H9 (cell line): ENCODE measurements at regions not wholly inside any gene's neighbourhood (a gene's known extent, or its start where the extent isn't known, plus 50 kb on each side); places are given as distances from the start of the nearest gene placed in this dataset.

Source experiments
- DNase-seq: peaks from one replicate; pipeline ENCODE4 v3.0.0-alpha.2; 2017
- H2AFZ ChIP-seq: one replicate; pipeline ENCODE4 v1.6.1; 2013; ENCODE audit warnings: mild to moderate bottlenecking, low read length, control low read depth, moderate library complexity
- H2AK5ac ChIP-seq: 2 replicates; pipeline ENCODE4 v1.6.1; 2013; ENCODE audit warnings: low read length, control low read depth, mixed read lengths; ENCODE audit not compliant: insufficient read length
- H2BK120ac ChIP-seq: one replicate; pipeline ENCODE4 v1.6.1; 2013; ENCODE audit warnings: low read depth, mild to moderate bottlenecking, low read length, control low read depth, inconsistent platforms; ENCODE audit not compliant: poor library complexity, severe bottlenecking
- H2BK12ac ChIP-seq: 2 replicates; pipeline ENCODE4 v1.6.1; 2013; ENCODE audit warnings: low read length, control low read depth, mixed read lengths, low read depth; ENCODE audit not compliant: insufficient read length
- H2BK15ac ChIP-seq: 2 replicates; pipeline ENCODE4 v1.6.1; 2013; ENCODE audit warnings: low read depth, low read length, control low read depth
- H2BK20ac ChIP-seq: one replicate; pipeline ENCODE4 v1.6.1; 2013; ENCODE audit warnings: low read depth, mild to moderate bottlenecking, low read length, control low read depth, inconsistent platforms; ENCODE audit not compliant: poor library complexity, severe bottlenecking
- H2BK5ac ChIP-seq: 2 replicates; pipeline ENCODE4 v1.6.1; 2013; ENCODE audit warnings: low read length, control low read depth, mixed read lengths; ENCODE audit not compliant: insufficient read length
- H3K14ac ChIP-seq: 2 replicates; pipeline ENCODE4 v1.6.1; 2013; ENCODE audit warnings: low read length, control low read depth; ENCODE audit not compliant: insufficient read depth
- H3K18ac ChIP-seq: 2 replicates; pipeline ENCODE4 v1.6.1; 2013; ENCODE audit warnings: low read depth, mild to moderate bottlenecking, mixed read lengths, low read length, control low read depth; ENCODE audit not compliant: insufficient read length
- H3K23ac ChIP-seq: 2 replicates; pipeline ENCODE4 v1.6.1; 2013; ENCODE audit warnings: low read length, control low read depth, mixed read lengths, low read depth; ENCODE audit not compliant: insufficient read length
- H3K23me2 ChIP-seq: 2 replicates; pipeline ENCODE4 v1.6.1; 2013; ENCODE audit warnings: low read depth, mild to moderate bottlenecking, mixed read lengths, low read length, control low read depth; ENCODE audit not compliant: insufficient read length, poor library complexity, severe bottlenecking
- H3K27ac ChIP-seq: 2 replicates; pipeline ENCODE4 v1.5.1; 2013; ENCODE audit warnings: low read length, control low read depth, mixed read lengths, low read depth; ENCODE audit not compliant: insufficient read length
- H3K27me3 ChIP-seq: 2 replicates; pipeline ENCODE4 v1.6.1; 2013; ENCODE audit warnings: low read length, control low read depth, inconsistent platforms; ENCODE audit not compliant: insufficient read depth
- H3K4ac ChIP-seq: 2 replicates; pipeline ENCODE4 v1.6.1; 2013; ENCODE audit warnings: low read depth, mild to moderate bottlenecking, control low read depth, inconsistent platforms, low read length, moderate library complexity
- H3K4me1 ChIP-seq: 2 replicates; pipeline ENCODE4 v1.6.1; 2013; ENCODE audit warnings: low read length, control low read depth, inconsistent platforms; ENCODE audit not compliant: insufficient read depth
- H3K4me2 ChIP-seq: 2 replicates; pipeline ENCODE4 v1.6.1; 2013; ENCODE audit warnings: low read length, control low read depth, mixed read lengths; ENCODE audit not compliant: insufficient read length, insufficient read depth
- H3K56ac ChIP-seq: 2 replicates; pipeline ENCODE4 v1.6.1; 2013; ENCODE audit warnings: low read depth, mild to moderate bottlenecking, mixed read lengths, low read length, control low read depth; ENCODE audit not compliant: insufficient read length
- H3K79me1 ChIP-seq: 2 replicates; pipeline ENCODE4 v1.6.1; 2013; ENCODE audit warnings: low read depth, mild to moderate bottlenecking, moderate library complexity, low read length, control low read depth, inconsistent platforms; ENCODE audit not compliant: insufficient read depth, poor library complexity, severe bottlenecking
- H3K79me2 ChIP-seq: 2 replicates; pipeline ENCODE4 v1.6.1; 2013; ENCODE audit warnings: low read length, control low read depth, inconsistent platforms; ENCODE audit not compliant: insufficient read depth
- H3K9ac ChIP-seq: 2 replicates; pipeline ENCODE4 v1.6.1; 2013; ENCODE audit warnings: low read length, control low read depth, mixed read lengths; ENCODE audit not compliant: insufficient read length; ENCODE audit errors: extremely low read depth
- H3K9me3 ChIP-seq: one replicate; pipeline ENCODE4 v1.6.1; 2013; ENCODE audit warnings: low read depth, low read length, inconsistent platforms; ENCODE audit not compliant: control insufficient read depth
- H3T11ph ChIP-seq: one replicate; pipeline ENCODE4 v1.6.1; 2013; ENCODE audit warnings: mild to moderate bottlenecking, low read length, control low read depth, inconsistent platforms
- H4K20me1 ChIP-seq: one replicate; pipeline ENCODE4 v1.6.1; 2013; ENCODE audit not compliant: control insufficient read depth, insufficient read length, insufficient read depth
- H4K5ac ChIP-seq: 2 replicates; pipeline ENCODE4 v1.6.1; 2013; ENCODE audit warnings: low read depth, mild to moderate bottlenecking, mixed read lengths, low read length, control low read depth; ENCODE audit not compliant: insufficient read length
- H4K8ac ChIP-seq: replicated peaks from 2 replicates; pipeline ENCODE4 v1.6.1; 2013; ENCODE audit warnings: low read length, control low read depth, mixed read lengths, low read depth; ENCODE audit not compliant: insufficient read length
- H4K91ac ChIP-seq: 2 replicates; pipeline ENCODE4 v1.6.1; 2013; ENCODE audit warnings: low read depth, mild to moderate bottlenecking, moderate library complexity, mixed read lengths, low read length, control low read depth; ENCODE audit not compliant: insufficient read length
- H3K27ac Mint-ChIP-seq, 3 experiments: 2 replicates in 2 of 3; 3 replicates in 1 of 3; pipeline ENCODE4 v1.8.0; 2020 to 2021; ENCODE audit warnings: mixed read lengths in 3 of 3, mild to moderate bottlenecking in 1 of 3, moderate library complexity in 1 of 3
- H3K27me3 Mint-ChIP-seq: 2 replicates; pipeline ENCODE4 v1.8.0; 2021; ENCODE audit warnings: low read depth, mild to moderate bottlenecking, moderate library complexity, mixed read lengths
- H3K36me3 Mint-ChIP-seq, 3 experiments: 2 replicates in 2 of 3; 3 replicates in 1 of 3; pipeline ENCODE4 v1.8.0; 2020 to 2021; ENCODE audit warnings: low read depth in 3 of 3, mixed read lengths in 3 of 3; ENCODE audit not compliant: insufficient read depth in 1 of 3
- H3K4me1 Mint-ChIP-seq, 2 experiments: 2 replicates each; pipeline ENCODE4 v1.8.0; 2020; ENCODE audit warnings: mixed read lengths in 2 of 2
- H3K4me3 Mint-ChIP-seq, 2 experiments: 2 replicates in 1 of 2; 3 replicates in 1 of 2; pipeline ENCODE4 v1.8.0; 2020 to 2021; ENCODE audit warnings: mild to moderate bottlenecking in 2 of 2, mixed read lengths in 2 of 2, moderate library complexity in 1 of 2
- H3K9me3 Mint-ChIP-seq, 2 experiments: 2 replicates in 1 of 2; 3 replicates in 1 of 2; pipeline ENCODE4 v1.8.0; 2020; ENCODE audit warnings: mild to moderate bottlenecking in 2 of 2, mixed read lengths in 2 of 2, moderate library complexity in 1 of 2
- CTCF ChIP-seq: fragments of 200-600 bp; sonication (generic); conservative IDR thresholded peaks from 3 replicates; pipeline ENCODE4 v1.8.0; 2021; ENCODE audit warnings: antibody characterized with exemption, mild to moderate bottlenecking
- WGBS: extraction: QIAGEN DNeasy Blood & Tissue Kit; methylation state at CpG from one replicate; pipeline ENCODE4 v1.1.7; 2013; ENCODE audit warnings: missing lambda C conversion rate, low lambda C conversion rate, mixed read lengths; ENCODE audit not compliant: insufficient read length; ENCODE audit errors: extremely low coverage; 5-methylcytosine and 5-hydroxymethylcytosine counted together

GRCh38 chr3:81884791-81885190, 123.3 kb upstream of the GBE1 start:
- no peak overlapping the region for H2BK15ac ChIP-seq
- H3K18ac ChIP-seq = no peak overlapping the region
- H3K79me1 ChIP-seq = no peaks in the 10 kb centered on the region
- no peaks in the 10 kb centered on the region for H3K4me1 Mint-ChIP-seq
- no peak overlapping the region for H3T11ph ChIP-seq
- H3K79me2 ChIP-seq = no peaks in the 10 kb centered on the region
- H3K23ac ChIP-seq = no peak overlapping the region
- H2AK5ac ChIP-seq = no peak overlapping the region
- no peak for TF ChIP-seq CTCF
- H2BK20ac ChIP-seq = no peak overlapping the region
- DNase-seq = no peak
- H2BK120ac ChIP-seq = no peak overlapping the region
- no peak overlapping the region for H3K14ac ChIP-seq
- H3K27me3 ChIP-seq = no peaks in the 10 kb centered on the region
- no CpG with 5 or more reads among the region's 3 CpGs for WGBS
- no peak overlapping the region for H3K56ac ChIP-seq
- no peak overlapping the region for H3K4me2 ChIP-seq
- no peak overlapping the region for H4K5ac ChIP-seq
- H2BK5ac ChIP-seq = no peak overlapping the region
- H3K9ac ChIP-seq = no peak overlapping the region
- no peaks in the 10 kb centered on the region for H3K23me2 ChIP-seq
- no peak overlapping the region for H4K91ac ChIP-seq
- no peak overlapping the region for H2BK12ac ChIP-seq
- H3K4me1 ChIP-seq = no peaks in the 10 kb centered on the region
- peaks cover 9 to 10% of the 10 kb centered on the region in 2 experiments for H3K9me3 Mint-ChIP-seq
- H2AFZ ChIP-seq = no peak overlapping the region
- H3K9me3 ChIP-seq = no peaks in the 10 kb centered on the region
- no peak overlapping the region for H3K4ac ChIP-seq
- peaks cover under 1 to 2% (median 2%) of the 10 kb centered on the region in 3 experiments; a peak in 3 of 7 replicates for H3K36me3 Mint-ChIP-seq
- H3K27me3 Mint-ChIP-seq = no peaks in the 10 kb centered on the region
- no peak overlapping the region for H4K8ac ChIP-seq
- no peak overlapping the region for H3K4me3 Mint-ChIP-seq
- no peaks in the 10 kb centered on the region for H4K20me1 ChIP-seq
- H3K27ac Mint-ChIP-seq = no peak overlapping the region
- no peak overlapping the region for H3K27ac ChIP-seq
